GM21786 (cell line): ENCODE measurements at regions not wholly inside any gene's neighbourhood (a gene's known extent, or its start where the extent isn't known, plus 50 kb on each side); places are given as distances from the start of the nearest gene placed in this dataset.
"Not testable (repeated sequence)": the region's sequence is repeated elsewhere in the genome, so short reads cannot be mapped to it uniquely, and the experiment has no call there.

Source experiments
- ATAC-seq: cut with Tn5 transposase; IDR thresholded peaks from one replicate; pipeline ENCODE4 v1.9.1; 2021; ENCODE audit not compliant: unreplicated experiment

GRCh38 chr18:68153821-68154220 is 561.1 kb downstream of the TMX3 start:
- ATAC-seq: not testable (repeated sequence)

DNA sequence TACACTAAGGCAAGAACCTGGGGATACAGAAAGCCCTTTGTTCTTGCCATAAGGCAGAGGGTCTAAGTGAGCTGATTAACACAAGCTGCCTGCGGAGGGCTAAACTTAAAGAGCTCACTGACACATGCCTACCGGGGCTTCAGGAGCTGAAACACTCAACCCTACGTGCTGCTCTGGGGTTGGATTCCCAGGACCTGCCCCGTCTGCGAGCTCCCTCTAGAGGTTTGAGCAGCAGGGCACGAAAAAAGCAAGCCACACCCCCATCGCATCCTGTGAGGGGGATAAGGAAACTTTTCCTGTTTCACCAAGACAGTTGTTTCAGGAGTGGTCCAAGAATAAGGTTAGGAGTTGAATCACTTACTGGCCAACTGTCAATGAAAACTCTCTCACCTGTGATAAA is 562.1 kb downstream of the TMX3 start:
- no peak for ATAC-seq

DNA sequence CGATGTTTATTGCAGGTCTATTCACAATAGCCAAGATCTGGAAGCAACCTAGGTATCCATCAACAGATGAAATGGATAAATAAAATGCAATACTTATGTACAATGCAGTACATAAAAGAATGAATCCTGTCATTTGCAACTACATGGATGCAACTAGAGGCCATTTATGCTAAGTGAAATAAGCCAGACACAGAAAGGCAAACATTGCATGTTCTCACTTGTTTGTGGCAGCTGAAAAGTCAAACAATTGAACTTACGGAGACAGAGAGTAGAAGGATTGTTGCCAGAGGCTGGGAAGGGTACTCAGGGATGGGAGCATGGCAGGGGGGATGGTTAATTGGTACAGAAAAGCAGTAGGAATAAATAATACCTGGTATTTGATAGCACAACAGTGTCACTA is 563.9 kb downstream of the TMX3 start:
- ATAC-seq: no peak

DNA sequence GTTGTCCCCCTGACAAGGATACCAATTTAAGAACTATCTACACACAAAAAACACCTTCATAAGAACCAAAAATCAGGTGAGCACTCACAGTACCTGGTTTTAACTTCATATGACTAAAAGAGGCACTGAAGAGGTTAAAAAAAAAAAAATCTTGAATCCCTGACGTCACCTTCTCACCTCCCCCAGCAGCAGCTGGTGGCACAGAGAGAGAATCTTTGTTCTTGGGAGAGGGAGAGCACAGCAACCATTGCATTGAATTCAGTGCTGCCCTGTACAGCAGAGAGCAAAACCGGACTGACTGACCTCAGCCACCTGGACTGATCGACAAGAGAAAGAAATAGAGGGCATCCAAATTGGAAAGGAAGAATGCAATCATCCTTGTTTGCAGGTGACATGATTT is 566.0 kb downstream of the TMX3 start:
- no peak for ATAC-seq

GRCh38 chr18:68147728-68148127 is 567.2 kb downstream of the TMX3 start:
- ATAC-seq: no peak

DNA sequence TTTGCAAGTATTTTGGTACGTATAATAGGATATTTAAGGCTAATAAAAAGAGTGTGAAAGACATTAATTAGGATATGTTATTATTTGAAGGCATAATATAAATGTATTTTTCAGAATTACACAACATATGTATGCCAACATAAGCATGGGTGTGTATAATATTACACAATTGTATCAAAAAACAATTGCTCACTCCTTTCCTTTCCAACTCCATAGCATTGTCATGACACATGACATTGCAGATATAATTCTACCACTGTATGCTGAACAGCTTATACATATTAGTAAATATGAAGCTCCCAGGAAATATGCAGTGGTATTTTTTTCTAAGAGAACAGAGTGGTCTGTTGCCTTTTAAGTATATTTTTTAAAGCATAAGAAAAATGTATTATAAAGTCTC is 593.1 kb downstream of the TMX3 start:
- ATAC-seq: no peak

GRCh38 chr18:68121308-68121707 is 593.6 kb downstream of the TMX3 start:
- no peak for ATAC-seq

GRCh38 chr18:68114989-68115388 is 598.5 kb upstream of the DSEL start:
- no peak for ATAC-seq

- ATAC-seq: no peak
Observed at GRCh38 chr18:68104036-68104435, 587.5 kb upstream of the DSEL start.

- no peak for ATAC-seq
Observed at GRCh38 chr18:68103561-68103960, 587.0 kb upstream of the DSEL start.

- no peak for ATAC-seq
Observed at GRCh38 chr18:68102117-68102516, 585.6 kb upstream of the DSEL start.

- ATAC-seq: no peak
Observed at GRCh38 chr18:68098655-68099054, 582.1 kb upstream of the DSEL start.

GRCh38 chr18:68086481-68086880 is 570.0 kb upstream of the DSEL start:
- no peak for ATAC-seq

DNA sequence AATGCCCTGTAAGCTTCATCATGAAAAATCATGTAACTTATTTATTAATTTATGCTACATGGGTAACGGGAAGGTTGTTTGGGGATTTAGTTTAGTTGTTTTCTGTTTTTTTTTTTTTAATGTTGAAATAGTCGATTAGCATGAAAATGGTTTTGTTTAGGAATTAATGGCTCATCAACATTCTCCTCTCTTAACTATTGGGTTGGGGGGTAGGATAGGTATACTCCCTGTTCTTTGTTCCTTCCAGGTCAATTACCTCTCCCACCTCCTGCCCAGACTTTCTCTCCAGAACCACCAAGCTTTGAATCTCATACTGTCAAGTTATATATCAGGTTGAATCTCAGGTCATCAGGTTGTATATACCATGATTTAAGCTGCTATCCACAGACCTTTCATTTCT is 568.7 kb upstream of the DSEL start:
- no peak for ATAC-seq

DNA sequence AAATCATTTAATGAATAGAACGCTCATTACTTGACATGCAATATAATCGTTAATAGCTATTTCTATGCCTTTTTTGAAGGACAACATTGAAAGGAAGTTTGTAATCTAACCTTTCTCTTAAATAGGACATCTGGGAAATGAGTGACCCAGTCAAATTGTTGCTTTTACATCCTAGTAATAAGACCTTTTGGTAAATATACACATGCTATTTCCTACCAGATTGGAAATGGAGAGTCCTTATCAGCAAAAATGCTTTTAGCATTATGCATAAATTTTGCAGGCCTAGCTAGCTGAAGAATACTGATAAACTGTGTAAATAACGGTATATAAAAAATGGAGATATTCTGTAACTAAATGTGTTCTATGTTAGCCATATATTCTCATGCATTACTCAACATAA is 567.3 kb upstream of the DSEL start:
- ATAC-seq: no peak

- ATAC-seq: no peak
Observed at GRCh38 chr18:68083131-68083530, 566.6 kb upstream of the DSEL start.

- ATAC-seq: no peak
Observed at GRCh38 chr18:68072744-68073143, 556.2 kb upstream of the DSEL start.

GRCh38 chr18:68060871-68061270 is 544.4 kb upstream of the DSEL start:
- ATAC-seq: no peak

DNA sequence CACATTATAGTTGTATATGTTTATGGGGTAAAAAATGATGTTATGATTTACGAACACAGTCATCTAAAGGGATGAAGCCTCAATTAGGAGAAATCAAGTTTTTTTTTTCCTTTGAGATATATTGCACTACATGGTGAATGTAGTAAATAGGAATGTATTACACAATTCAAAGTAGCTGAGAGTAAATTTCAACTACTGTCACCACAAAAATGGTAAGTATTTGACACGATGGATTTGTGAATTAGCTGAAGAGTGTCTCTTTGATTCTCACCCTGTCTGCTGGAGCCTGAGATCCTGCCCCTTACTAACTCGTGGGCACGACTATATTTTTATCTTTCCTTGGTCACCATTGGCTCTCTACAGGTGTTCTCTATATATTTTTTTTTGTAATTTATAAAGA is 540.4 kb upstream of the DSEL start:
- ATAC-seq: no peak

GRCh38 chr18:68054669-68055068 is 538.1 kb upstream of the DSEL start:
- no peak for ATAC-seq

- no peak for ATAC-seq
Observed at GRCh38 chr18:68053290-68053689, 536.8 kb upstream of the DSEL start.

DNA sequence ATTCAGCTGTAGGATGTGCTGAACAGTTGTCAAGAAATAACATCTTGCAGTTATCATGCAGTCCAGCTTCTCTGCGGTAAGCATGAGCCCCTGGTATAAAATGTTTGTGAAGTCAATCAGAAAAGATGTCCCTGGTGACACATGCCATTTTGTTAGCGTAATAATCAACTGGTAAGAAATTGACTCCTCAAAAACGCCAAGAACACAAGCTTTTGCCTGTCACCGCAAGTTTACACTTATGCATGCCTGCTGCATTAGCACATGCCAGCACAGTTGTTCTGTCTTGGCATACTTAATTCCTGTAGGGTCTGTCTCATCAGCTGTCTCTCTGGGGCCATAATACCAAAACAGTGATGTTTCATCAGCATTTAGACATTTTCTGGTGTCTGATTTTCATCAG is 524.8 kb upstream of the DSEL start:
- ATAC-seq: no peak

- ATAC-seq: no peak
Observed at GRCh38 chr18:68040198-68040597, 523.7 kb upstream of the DSEL start.
